ENCODE measurements at regions not wholly inside any gene's neighbourhood (a gene's known extent, or its start where the extent isn't known, plus 50 kb on each side); places are given as distances from the start of the nearest gene placed in this dataset.
"Not testable (repeated sequence)": the region's sequence is repeated elsewhere in the genome, so short reads cannot be mapped to it uniquely, and the experiment has no call there.

- not testable (repeated sequence) for TF ChIP-seq CTCF, EZH2 (IDR thresholded peaks at IDR 0.05)
Observed at GRCh38 chr5:71399443-71399842, 56.0 kb upstream of the BDP1 start.

Data from neural progenitor cell (in vitro differentiated cells).